Activated naive CD4-positive, alpha-beta T cell treated with anti-CD3 and anti-CD28 coated beads for 36 hours (primary cell): ENCODE measurements at regions not wholly inside any gene's neighbourhood (a gene's known extent, or its start where the extent isn't known, plus 50 kb on each side); places are given as distances from the start of the nearest gene placed in this dataset.
"Not testable (repeated sequence)": the region's sequence is repeated elsewhere in the genome, so short reads cannot be mapped to it uniquely, and the experiment has no call there.

Experiments used
- CTCF ChIA-PET: fragments of 350-600 bp; sonication (Branson Sonifier 250); formaldehyde crosslinking; loops from one replicate; lab custom pipeline; 2021; ENCODE audit warnings: antibody characterized with exemption; lab: Charles Lee
- DNase-seq: peaks from one replicate; pipeline ENCODE4 v3.0.0-alpha.2; 2020
- H3K27ac Mint-ChIP-seq: one replicate; pipeline ENCODE4 v1.8.0; 2021; ENCODE audit warnings: mild to moderate bottlenecking, mixed read lengths
- H3K27me3 Mint-ChIP-seq: one replicate; pipeline ENCODE4 v1.8.0; 2021; ENCODE audit warnings: low read depth, mixed read lengths
- H3K36me3 Mint-ChIP-seq: one replicate; pipeline ENCODE4 v1.8.0; 2021; ENCODE audit warnings: low read depth, mixed read lengths
- H3K4me1 Mint-ChIP-seq: one replicate; pipeline ENCODE4 v1.8.0; 2021; ENCODE audit warnings: low read depth, mixed read lengths
- H3K4me3 Mint-ChIP-seq: one replicate; pipeline ENCODE4 v1.8.0; 2021; ENCODE audit warnings: mild to moderate bottlenecking, moderate library complexity, mixed read lengths
- H3K9me3 Mint-ChIP-seq: one replicate; pipeline ENCODE4 v1.8.0; 2021; ENCODE audit warnings: mixed read lengths
- intact Hi-C: fragments of 100-400 bp; cut with micrococcal nuclease; formaldehyde crosslinking; loops from one replicate; pipeline ENCODE4 v1.15.1; 2023

DNA sequence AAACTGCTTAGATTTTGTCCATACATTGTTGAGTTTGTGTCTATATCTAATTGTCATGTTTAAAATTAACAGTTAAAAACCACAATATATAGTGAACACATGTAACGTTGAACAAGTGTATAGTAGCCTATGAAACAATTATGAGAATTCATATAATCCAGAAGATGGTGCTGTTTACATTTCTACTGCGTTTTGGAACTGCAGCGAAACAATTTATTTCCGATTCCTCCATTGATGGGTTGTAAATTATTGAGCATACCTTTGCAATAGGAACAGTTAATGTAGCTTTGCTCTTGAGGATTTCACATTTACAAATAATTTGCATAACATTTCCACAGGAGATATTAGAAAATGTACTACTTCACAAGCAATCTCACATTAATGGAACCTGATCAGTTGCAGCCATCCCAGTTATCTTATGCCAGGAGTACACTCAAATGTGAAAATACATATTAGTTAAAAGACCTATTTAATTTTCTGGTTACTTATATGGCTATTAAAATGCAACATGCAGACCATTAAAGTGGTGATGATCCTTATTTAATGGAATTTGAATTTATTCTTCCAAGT is 411.8 kb downstream of the CDH10 start:
- Mint-ChIP-seq H3K36me3 (no peaks in the 10 kb centered on the region), H3K4me1 (no peaks in the 10 kb centered on the region), H3K27ac (no peak overlapping the region), H3K27me3 (no peaks in the 10 kb centered on the region), H3K4me3 (no peak overlapping the region), H3K9me3 (peaks cover 6% of the 10 kb centered on the region)
- no peak for DNase-seq
- CTCF ChIA-PET = no interaction called here
- intact Hi-C loops = no loop called here

DNA sequence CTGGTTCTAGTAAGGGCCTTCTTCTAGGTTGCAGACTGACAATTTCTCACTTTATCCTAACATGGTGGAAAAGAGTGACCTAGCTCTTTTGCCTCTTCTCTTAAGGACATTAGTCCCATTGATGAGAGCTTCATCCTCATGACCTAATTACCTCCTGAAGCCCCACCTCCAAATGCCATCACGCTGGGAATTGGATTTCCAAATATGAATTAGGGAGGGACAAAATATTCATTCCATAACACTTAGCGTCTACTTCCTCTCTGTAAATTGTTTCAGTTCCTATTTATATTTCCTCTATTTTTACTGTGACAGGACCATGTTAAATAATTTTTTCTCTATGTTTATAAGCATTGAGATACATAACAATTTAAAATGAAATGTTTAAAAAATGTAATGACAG is 408.8 kb downstream of the CDH10 start:
- intact Hi-C loops = no loop called here
- Mint-ChIP-seq H3K4me3 (no peak overlapping the region), H3K36me3 (no peaks in the 10 kb centered on the region)

GRCh38 chr5:24245821-24246220 is 399.0 kb downstream of the CDH10 start:
- Mint-ChIP-seq H3K27ac (no peak overlapping the region), H3K4me3 (no peak overlapping the region), H3K36me3 (no peaks in the 10 kb centered on the region), H3K4me1 (no peaks in the 10 kb centered on the region), H3K9me3 (peaks cover 11% of the 10 kb centered on the region), H3K27me3 (no peaks in the 10 kb centered on the region)
- intact Hi-C loops = no loop called here
- no peak for DNase-seq
- CTCF ChIA-PET = no interaction called here

More for the DNA sequence above, 408.8 kb downstream of the CDH10 start:
- DNase-seq = no peak
- CTCF ChIA-PET = no interaction called here
- H3K27me3 Mint-ChIP-seq = no peaks in the 10 kb centered on the region
- no peaks in the 10 kb centered on the region for H3K4me1 Mint-ChIP-seq
- H3K9me3 Mint-ChIP-seq = peaks cover 10% of the 10 kb centered on the region
- no peak overlapping the region for H3K27ac Mint-ChIP-seq

DNA sequence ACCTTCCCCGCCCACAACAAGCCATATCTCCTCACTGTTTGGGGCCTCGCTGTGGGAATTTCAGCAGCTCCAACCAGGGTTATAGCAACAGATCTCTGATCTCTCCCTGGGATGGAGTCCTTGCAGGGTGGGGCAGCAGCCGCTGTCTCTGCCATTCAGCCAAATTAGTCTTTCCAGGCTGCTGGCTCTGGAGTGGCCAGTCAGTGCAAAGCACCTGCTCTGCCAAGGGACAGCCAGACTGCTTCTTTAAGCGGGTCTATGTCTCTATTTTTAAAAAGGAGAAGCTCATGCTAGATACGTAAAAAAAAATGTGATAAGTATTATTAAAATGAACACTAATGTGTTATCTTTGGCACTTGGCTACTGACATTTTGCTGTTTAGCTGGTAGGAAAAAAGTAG is 380.2 kb downstream of the CDH10 start:
- Mint-ChIP-seq H3K4me1 (no peaks in the 10 kb centered on the region), H3K4me3 (no peak overlapping the region), H3K36me3 (no peaks in the 10 kb centered on the region), H3K27ac (no peak overlapping the region), H3K9me3 (peaks cover 20% of the 10 kb centered on the region), H3K27me3 (no peaks in the 10 kb centered on the region)
- CTCF ChIA-PET = no interaction called here
- DNase-seq = no peak
- intact Hi-C loops = no loop called here

GRCh38 chr5:24265306-24265705 is 379.5 kb downstream of the CDH10 start:
- H3K36me3 Mint-ChIP-seq = no peaks in the 10 kb centered on the region
- CTCF ChIA-PET = no interaction called here

GRCh38 chr5:24268482-24269056 is 376.2 kb downstream of the CDH10 start:
- no peaks in the 10 kb centered on the region for H3K4me1 Mint-ChIP-seq

More at GRCh38 chr5:24265306-24265705, 379.5 kb downstream of the CDH10 start:
- Mint-ChIP-seq H3K4me3 (no peak overlapping the region), H3K4me1 (no peaks in the 10 kb centered on the region), H3K9me3 (peaks cover 17% of the 10 kb centered on the region), H3K27ac (no peak overlapping the region), H3K27me3 (no peaks in the 10 kb centered on the region)
- DNase-seq = no peak
- intact Hi-C loops = no loop called here

GRCh38 chr5:24271702-24272118 is 373.1 kb downstream of the CDH10 start:
- CTCF ChIA-PET = not testable (repeated sequence)

More at GRCh38 chr5:24268482-24269056, 376.2 kb downstream of the CDH10 start:
- intact Hi-C loops = no loop called here
- Mint-ChIP-seq H3K27me3 (no peaks in the 10 kb centered on the region), H3K9me3 (peaks cover 19% of the 10 kb centered on the region), H3K4me3 (no peak overlapping the region), H3K27ac (no peak overlapping the region), H3K36me3 (no peaks in the 10 kb centered on the region)
- CTCF ChIA-PET = no interaction called here
- no peak for DNase-seq

DNA sequence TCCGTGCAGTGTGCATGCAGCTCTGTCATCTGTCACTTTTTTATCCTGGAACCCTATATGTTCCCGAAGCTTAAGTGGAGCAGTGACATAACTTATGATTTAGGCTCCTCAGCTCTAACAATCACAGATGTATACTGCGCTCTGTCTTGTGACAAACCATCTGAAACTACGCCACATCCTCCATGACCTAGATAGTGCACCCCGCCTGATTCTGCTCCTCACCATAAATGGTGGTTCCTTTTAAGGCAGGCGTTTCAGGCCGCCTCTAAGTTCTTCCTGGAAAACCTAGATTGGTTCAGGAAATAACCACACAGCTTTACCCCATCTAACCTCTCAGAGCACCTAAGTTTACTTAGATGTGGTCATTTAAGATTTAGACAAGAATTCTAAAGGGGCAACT is 372.0 kb downstream of the CDH10 start:
- no peak overlapping the region for H3K4me3 Mint-ChIP-seq
- CTCF ChIA-PET = no interaction called here

More at GRCh38 chr5:24271702-24272118, 373.1 kb downstream of the CDH10 start:
- peaks cover 14% of the 10 kb centered on the region for H3K9me3 Mint-ChIP-seq
- intact Hi-C loops, H3K27ac Mint-ChIP-seq, H3K4me1 Mint-ChIP-seq, H3K27me3 Mint-ChIP-seq, DNase-seq, H3K36me3 Mint-ChIP-seq, H3K4me3 Mint-ChIP-seq: not testable (repeated sequence)

GRCh38 chr5:24280215-24280614 is 364.6 kb downstream of the CDH10 start:
- Mint-ChIP-seq H3K4me1 (no peaks in the 10 kb centered on the region), H3K27ac (no peak overlapping the region), H3K4me3 (no peak overlapping the region), H3K9me3 (peaks cover 4% of the 10 kb centered on the region), H3K27me3 (no peaks in the 10 kb centered on the region), H3K36me3 (no peaks in the 10 kb centered on the region)
- intact Hi-C loops = no loop called here
- CTCF ChIA-PET = no interaction called here
- no peak for DNase-seq

More for the DNA sequence above, 372.0 kb downstream of the CDH10 start:
- intact Hi-C loops = no loop called here
- Mint-ChIP-seq H3K27me3 (no peaks in the 10 kb centered on the region), H3K9me3 (peaks cover 9% of the 10 kb centered on the region), H3K4me1 (no peaks in the 10 kb centered on the region), H3K36me3 (no peaks in the 10 kb centered on the region), H3K27ac (no peak overlapping the region)
- no peak for DNase-seq

GRCh38 chr5:24281818-24282217 is 363.0 kb downstream of the CDH10 start:
- Mint-ChIP-seq H3K27ac (no peak overlapping the region), H3K4me1 (no peaks in the 10 kb centered on the region), H3K9me3 (peaks cover 10% of the 10 kb centered on the region), H3K36me3 (no peaks in the 10 kb centered on the region), H3K27me3 (no peaks in the 10 kb centered on the region), H3K4me3 (no peak overlapping the region)
- DNase-seq = no peak
- intact Hi-C loops = no loop called here
- CTCF ChIA-PET = no interaction called here

- intact Hi-C loops = no loop called here
These were observed 355.0 kb downstream of the CDH10 start for GRCh38 chr5:24289582-24290335.

DNA sequence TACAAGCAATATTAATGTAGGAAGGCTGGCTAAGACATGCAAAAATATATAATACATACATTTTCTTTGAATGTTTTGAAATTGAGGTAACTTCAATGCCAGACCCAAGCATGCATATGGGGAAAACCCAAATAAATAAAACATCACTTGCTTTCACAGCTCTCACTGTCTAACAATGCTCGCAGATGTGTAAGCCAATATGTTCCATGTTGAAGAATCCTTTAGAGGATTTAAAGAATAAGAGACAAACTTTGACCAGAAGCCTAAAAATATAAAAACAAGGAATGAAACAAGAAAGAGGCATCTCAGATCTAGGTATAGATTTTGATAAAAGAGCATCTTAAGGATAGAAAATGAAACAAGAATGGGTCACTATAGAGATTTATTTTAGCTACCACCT is 354.2 kb downstream of the CDH10 start:
- Mint-ChIP-seq H3K27ac (no peak overlapping the region), H3K9me3 (peaks cover 9% of the 10 kb centered on the region)

More at GRCh38 chr5:24289582-24290335, 355.0 kb downstream of the CDH10 start:
- H3K9me3 Mint-ChIP-seq = peaks cover 10% of the 10 kb centered on the region
- no peaks in the 10 kb centered on the region for H3K27me3 Mint-ChIP-seq
- H3K4me1 Mint-ChIP-seq = no peaks in the 10 kb centered on the region
- CTCF ChIA-PET = no interaction called here
- H3K36me3 Mint-ChIP-seq = no peaks in the 10 kb centered on the region
- no peak overlapping the region for H3K27ac Mint-ChIP-seq
- H3K4me3 Mint-ChIP-seq = no peak overlapping the region
- DNase-seq = no peak

GRCh38 chr5:24291916-24292315 is 352.9 kb downstream of the CDH10 start:
- intact Hi-C loops = no loop called here
- H3K27ac Mint-ChIP-seq = no peak overlapping the region
- DNase-seq = no peak
- H3K4me3 Mint-ChIP-seq = no peak overlapping the region
- H3K4me1 Mint-ChIP-seq = no peaks in the 10 kb centered on the region
- H3K36me3 Mint-ChIP-seq = no peaks in the 10 kb centered on the region
- peaks cover 6% of the 10 kb centered on the region for H3K9me3 Mint-ChIP-seq
- CTCF ChIA-PET = no interaction called here
- no peaks in the 10 kb centered on the region for H3K27me3 Mint-ChIP-seq

More for the DNA sequence above, 354.2 kb downstream of the CDH10 start:
- Mint-ChIP-seq H3K27me3 (no peaks in the 10 kb centered on the region), H3K36me3 (no peaks in the 10 kb centered on the region), H3K4me1 (no peaks in the 10 kb centered on the region), H3K4me3 (no peak overlapping the region)
- CTCF ChIA-PET = no interaction called here
- intact Hi-C loops = no loop called here
- DNase-seq = no peak
